Mucosa of rectum (tissue), 2 donors: ENCODE measurements at regions not wholly inside any gene's neighbourhood (a gene's known extent, or its start where the extent isn't known, plus 50 kb on each side); places are given as distances from the start of the nearest gene placed in this dataset.
"Not testable (repeated sequence)": the region's sequence is repeated elsewhere in the genome, so short reads cannot be mapped to it uniquely, and the experiment has no call there.

ENCODE experiments used
- H3K27ac ChIP-seq, 2 donors: one replicate each; pipeline ENCODE4 v1.7.0; 2013; ENCODE audit warnings: inconsistent platforms in 2 of 2, low read depth in 2 of 2, low read length in 2 of 2
- H3K27me3 ChIP-seq, 2 donors: one replicate each; pipeline ENCODE4 v1.7.0; 2013; ENCODE audit warnings: low read length in 2 of 2; ENCODE audit not compliant: control insufficient read depth in 2 of 2, insufficient read depth in 2 of 2
- H3K36me3 ChIP-seq, 2 donors: one replicate each; pipeline ENCODE4 v1.7.0; 2013; ENCODE audit warnings: low read length in 2 of 2; ENCODE audit not compliant: control insufficient read depth in 2 of 2, insufficient read depth in 2 of 2
- H3K4me1 ChIP-seq, 2 donors: one replicate each; pipeline ENCODE4 v1.7.0; 2013; ENCODE audit warnings: low read length in 2 of 2, mild to moderate bottlenecking in 1 of 2; ENCODE audit not compliant: control insufficient read depth in 2 of 2, insufficient read depth in 2 of 2
- H3K4me3 ChIP-seq, 2 donors: one replicate each; pipeline ENCODE4 v1.7.0; 2013; ENCODE audit warnings: low read length in 2 of 2
- H3K9ac ChIP-seq, 2 donors: one replicate each; pipeline ENCODE4 v1.7.0; 2013; ENCODE audit warnings: low read length in 2 of 2, low read depth in 1 of 2, mild to moderate bottlenecking in 1 of 2
- H3K9me3 ChIP-seq, 2 donors: one replicate each; pipeline ENCODE4 v1.7.0; 2013; ENCODE audit warnings: low read length in 2 of 2; ENCODE audit not compliant: control insufficient read depth in 2 of 2
- donor health status: healthy.
- donor health status: Normal muscosa, but diverticular disease.

DNA sequence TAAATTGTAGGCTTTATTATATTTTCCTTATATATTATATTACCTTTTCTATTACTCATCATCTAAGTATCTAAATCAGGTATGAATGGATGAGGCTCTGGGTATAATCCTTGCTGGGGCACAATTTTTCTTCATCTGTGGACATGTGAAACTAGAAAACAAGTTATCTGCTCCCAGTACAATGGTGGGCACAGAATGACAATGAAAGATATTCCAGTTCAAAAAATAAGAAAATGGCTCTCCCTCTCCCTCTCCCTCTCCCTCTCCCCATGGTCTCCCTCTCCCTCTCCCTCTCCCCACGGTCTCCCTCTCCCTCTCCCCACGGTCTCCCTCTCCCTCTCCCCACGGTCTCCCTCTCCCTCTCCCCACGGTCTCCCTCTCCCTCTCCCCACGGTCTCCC is 76.2 kb upstream of the EHBP1 start:
- H3K9me3 ChIP-seq, H3K4me1 ChIP-seq, H3K36me3 ChIP-seq, H3K27me3 ChIP-seq, H3K27ac ChIP-seq, H3K4me3 ChIP-seq, H3K9ac ChIP-seq: not testable (repeated sequence)

- no peak overlapping the region for H3K9ac ChIP-seq
- no peaks in the 10 kb centered on the region for H3K4me1 ChIP-seq
- H3K4me3 ChIP-seq, result no peak overlapping the region
- no peak overlapping the region for H3K27ac ChIP-seq
- no peaks in the 10 kb centered on the region for H3K9me3 ChIP-seq
- H3K27me3 ChIP-seq, result no peaks in the 10 kb centered on the region
- H3K36me3 ChIP-seq, result no peaks in the 10 kb centered on the region
Observed at GRCh38 chr2:62627667-62628066, 77.8 kb upstream of the EHBP1 start.

DNA sequence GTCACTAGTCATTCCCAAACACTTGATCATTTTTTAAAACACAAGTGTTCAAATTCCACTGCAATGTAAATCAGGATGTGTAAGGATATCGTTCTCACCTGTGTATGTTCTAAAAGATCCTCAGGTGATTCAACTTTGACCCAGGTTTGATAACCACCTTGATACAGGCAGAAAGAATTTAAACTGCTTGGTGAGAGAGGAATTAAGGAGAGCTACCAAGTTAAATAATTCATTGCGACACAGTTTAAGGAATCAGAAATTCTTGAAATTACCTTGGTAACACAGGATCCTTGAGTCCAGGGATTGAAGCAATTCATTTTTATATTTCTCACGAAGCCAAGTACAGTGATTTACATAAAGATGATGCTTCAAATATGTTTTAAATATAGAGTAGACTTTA is 80.7 kb upstream of the EHBP1 start:
- Histone ChIP-seq H3K27ac (no peak overlapping the region), H3K9me3 (no peaks in the 10 kb centered on the region), H3K4me3 (no peak overlapping the region), H3K27me3 (no peaks in the 10 kb centered on the region), H3K4me1 (no peaks in the 10 kb centered on the region), H3K36me3 (no peaks in the 10 kb centered on the region), H3K9ac (no peak overlapping the region)

GRCh38 chr2:62616486-62616885 is 89.0 kb upstream of the EHBP1 start:
- H3K9ac ChIP-seq, H3K9me3 ChIP-seq, H3K27ac ChIP-seq, H3K36me3 ChIP-seq, H3K4me1 ChIP-seq, H3K4me3 ChIP-seq, H3K27me3 ChIP-seq: not testable (repeated sequence)

DNA sequence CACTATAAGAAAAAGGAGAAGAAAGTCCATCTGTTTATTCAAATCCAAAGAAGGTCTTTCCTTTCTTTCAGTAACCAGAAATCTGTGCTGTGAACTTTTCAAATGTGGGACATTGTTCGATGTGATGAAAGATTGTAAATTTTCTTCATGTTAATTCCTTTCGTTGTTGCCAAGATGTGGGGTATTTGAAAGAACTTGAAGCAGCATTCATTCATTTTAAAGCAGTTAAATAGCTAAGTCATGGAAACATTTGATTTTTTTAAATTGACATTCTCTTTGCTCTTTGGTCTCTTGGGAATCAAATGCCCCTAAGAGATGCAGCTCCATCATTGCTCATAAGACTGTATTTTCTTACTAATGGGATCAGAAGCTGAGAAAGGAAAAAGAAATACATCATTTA is 93.7 kb upstream of the EHBP1 start:
- Histone ChIP-seq H3K9ac (no peak overlapping the region), H3K4me3 (no peak overlapping the region), H3K4me1 (no peaks in the 10 kb centered on the region), H3K27me3 (no peaks in the 10 kb centered on the region), H3K9me3 (no peaks in the 10 kb centered on the region), H3K36me3 (no peaks in the 10 kb centered on the region), H3K27ac (no peak overlapping the region)

- H3K4me3 ChIP-seq, H3K4me1 ChIP-seq, H3K27me3 ChIP-seq, H3K9ac ChIP-seq, H3K36me3 ChIP-seq, H3K27ac ChIP-seq, H3K9me3 ChIP-seq: not testable (repeated sequence)
Observed at GRCh38 chr2:62605471-62605870, 99.5 kb upstream of the TMEM17 start.

DNA sequence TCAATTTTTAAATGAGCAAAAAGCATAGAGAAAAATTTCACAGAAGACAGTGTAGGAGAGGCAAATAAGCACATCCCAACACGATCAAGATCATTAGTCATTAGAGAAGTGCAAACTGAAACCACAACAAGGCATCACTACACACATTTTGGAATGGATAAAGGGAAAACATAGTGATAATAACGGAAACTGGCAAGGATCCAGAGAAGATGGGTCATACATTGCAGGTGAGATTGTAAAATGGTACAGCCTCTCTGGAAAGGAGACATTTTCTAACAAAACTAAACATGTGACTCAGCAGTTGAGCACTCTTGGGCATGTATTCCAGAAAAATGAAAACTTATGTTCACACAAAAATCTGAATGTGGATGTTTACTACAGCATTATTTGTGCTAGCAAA is 98.3 kb upstream of the TMEM17 start:
- Histone ChIP-seq H3K9me3 (peaks cover 0 to 3% of the 10 kb centered on the region in 2 donors), H3K27ac (no peak overlapping the region), H3K27me3 (no peaks in the 10 kb centered on the region), H3K4me3 (no peak overlapping the region), H3K9ac (no peak overlapping the region), H3K36me3 (no peaks in the 10 kb centered on the region), H3K4me1 (no peaks in the 10 kb centered on the region)

DNA sequence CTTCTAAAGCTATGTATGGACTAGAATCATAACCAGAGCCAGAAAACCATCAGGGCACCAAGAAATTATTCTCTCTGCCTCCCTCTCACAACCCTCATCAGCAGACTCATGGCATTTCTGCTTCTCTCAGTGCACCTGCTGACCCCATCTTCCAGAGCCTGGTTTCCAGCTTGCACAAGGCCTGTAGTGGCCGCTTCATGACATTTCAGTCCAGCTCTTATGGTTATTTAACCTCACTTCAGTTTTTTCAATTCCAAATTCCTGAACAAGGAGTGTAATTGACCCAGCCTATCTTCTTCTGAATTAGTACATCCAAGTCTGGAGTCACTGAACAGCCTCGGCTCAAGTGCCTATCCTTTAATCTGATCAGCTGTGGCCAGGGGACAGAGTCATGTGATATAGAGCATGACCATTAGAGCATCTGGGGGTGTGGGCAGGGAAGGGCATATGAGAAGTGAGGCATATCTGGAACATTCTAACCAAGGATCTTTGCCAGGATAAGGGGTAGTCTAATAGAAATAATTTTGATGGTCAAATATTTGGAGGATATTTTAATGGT is 97.2 kb upstream of the TMEM17 start:
- no peak overlapping the region for H3K9ac ChIP-seq
- H3K27ac ChIP-seq, result no peak overlapping the region
- no peaks in the 10 kb centered on the region for H3K4me1 ChIP-seq
- no peaks in the 10 kb centered on the region for H3K27me3 ChIP-seq
- no peaks in the 10 kb centered on the region for H3K36me3 ChIP-seq
- H3K9me3 ChIP-seq, result peaks cover 0 to 3% of the 10 kb centered on the region in 2 donors
- no peak overlapping the region for H3K4me3 ChIP-seq

GRCh38 chr2:62599674-62600410 is 93.8 kb upstream of the TMEM17 start:
- not testable (repeated sequence) for H3K27ac ChIP-seq, H3K4me3 ChIP-seq, H3K9me3 ChIP-seq, H3K4me1 ChIP-seq, H3K27me3 ChIP-seq, H3K36me3 ChIP-seq, H3K9ac ChIP-seq

GRCh38 chr2:62597323-62597722 is 91.3 kb upstream of the TMEM17 start:
- Histone ChIP-seq H3K36me3 (no peaks in the 10 kb centered on the region), H3K4me1 (peaks cover 0 to 8% of the 10 kb centered on the region in 2 donors), H3K9me3 (no peaks in the 10 kb centered on the region), H3K4me3 (no peak overlapping the region), H3K9ac (no peak overlapping the region), H3K27ac (no peak overlapping the region), H3K27me3 (no peaks in the 10 kb centered on the region)
